CD4-positive, CD25-positive, alpha-beta regulatory T cell (primary cell): ENCODE measurements at regions not wholly inside any gene's neighbourhood (a gene's known extent, or its start where the extent isn't known, plus 50 kb on each side); places are given as distances from the start of the nearest gene placed in this dataset.
"Not testable (repeated sequence)": the region's sequence is repeated elsewhere in the genome, so short reads cannot be mapped to it uniquely, and the experiment has no call there.

Experiments
- ATAC-seq, 2 donors: fragments of 150-1000 bp; cut with Tn5 transposase; one replicate each; pipeline ENCODE4 v1.10.0; 2021; ENCODE audit warnings: low read depth in 2 of 2, moderate number of reproducible peaks in 2 of 2, moderate library complexity in 1 of 2
- DNase-seq, 3 donors: peaks; one replicate each; pipeline versions ENCODE4 v3.0.0 to v3.0.0-alpha.2; 2012 to 2022; ENCODE audit warnings: mixed read lengths in 1 of 3
- H3K27ac ChIP-seq: one replicate; pipeline ENCODE4 v1.7.0; 2013; ENCODE audit warnings: mild to moderate bottlenecking, low read length; ENCODE audit not compliant: insufficient read depth, poor library complexity, severe bottlenecking
- H3K27me3 ChIP-seq: one replicate; pipeline ENCODE4 v1.7.0; 2013; ENCODE audit warnings: low read length; ENCODE audit not compliant: control insufficient read depth, insufficient read depth
- H3K36me3 ChIP-seq: one replicate; pipeline ENCODE4 v1.7.0; 2013; ENCODE audit warnings: mild to moderate bottlenecking, low read length, moderate library complexity; ENCODE audit not compliant: control insufficient read depth, insufficient read depth
- H3K4me1 ChIP-seq: 2 replicates; pipeline ENCODE4 v1.7.0; 2013; ENCODE audit warnings: mild to moderate bottlenecking, low read length; ENCODE audit not compliant: insufficient read depth, control insufficient read depth, poor library complexity, severe bottlenecking
- H3K4me3 ChIP-seq: one replicate; pipeline ENCODE4 v1.7.0; 2013; ENCODE audit warnings: low read depth, mild to moderate bottlenecking, low read length, moderate library complexity
- H3K9me3 ChIP-seq, 2 experiments: 1 replicate in 1 of 2; 2 replicates in 1 of 2; pipeline ENCODE4 v1.7.0; 2013; ENCODE audit warnings: low read length in 2 of 2, mild to moderate bottlenecking in 1 of 2, moderate library complexity in 1 of 2; ENCODE audit not compliant: control insufficient read depth in 2 of 2
- H3K27ac Mint-ChIP-seq, 3 donors: one replicate each; pipeline ENCODE4 v1.8.0; 2020 to 2022; ENCODE audit warnings: mild to moderate bottlenecking in 3 of 3, mixed read lengths in 3 of 3, moderate library complexity in 2 of 3
- H3K27me3 Mint-ChIP-seq: one replicate; pipeline ENCODE4 v1.8.0; 2022; ENCODE audit warnings: mild to moderate bottlenecking, mixed read lengths
- H3K36me3 Mint-ChIP-seq: one replicate; pipeline ENCODE4 v1.8.0; 2020; ENCODE audit warnings: mixed read lengths
- H3K4me1 Mint-ChIP-seq, 4 donors: one replicate each; pipeline ENCODE4 v1.8.0; 2020 to 2022; ENCODE audit warnings: mixed read lengths in 4 of 4, mild to moderate bottlenecking in 1 of 4
- H3K4me3 Mint-ChIP-seq, 4 donors: one replicate each; pipeline ENCODE4 v1.8.0; 2020 to 2022; ENCODE audit warnings: mild to moderate bottlenecking in 4 of 4, mixed read lengths in 4 of 4, moderate library complexity in 3 of 4
- H3K9me3 Mint-ChIP-seq, 7 donors: one replicate each; pipeline ENCODE4 v1.8.0; 2020 to 2022; ENCODE audit warnings: mixed read lengths in 7 of 7, mild to moderate bottlenecking in 3 of 7, moderate library complexity in 2 of 7

DNA sequence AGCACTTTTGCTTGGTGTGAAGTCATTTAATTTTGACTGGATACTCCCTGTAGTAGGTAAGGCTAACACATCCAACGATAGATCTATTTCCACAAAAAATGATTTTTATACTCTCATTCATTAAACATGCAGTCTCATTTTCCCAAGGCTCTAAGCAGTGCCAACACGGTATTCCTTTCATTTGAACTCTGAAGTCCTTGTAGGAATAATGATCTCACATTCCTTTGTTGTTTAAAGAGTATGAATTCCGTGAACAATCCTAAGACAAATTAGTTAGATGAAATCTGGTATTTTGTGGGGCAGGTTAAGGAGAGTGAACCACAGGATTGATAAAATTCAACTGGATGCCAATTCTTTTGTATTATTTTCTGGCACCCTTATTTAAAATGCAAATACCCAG, 66.6 kb downstream of the LACC1 start:
- Histone ChIP-seq H3K9me3 (no peaks in the 10 kb centered on the region), H3K36me3 (no peaks in the 10 kb centered on the region), H3K27me3 (peaks cover 3% of the 10 kb centered on the region), H3K27ac (no peak overlapping the region), H3K4me3 (no peak overlapping the region), H3K4me1 (no peaks in the 10 kb centered on the region)
- no peak overlapping the region for H3K4me3 Mint-ChIP-seq
- H3K9me3 Mint-ChIP-seq: peaks cover 0 to 5% (median 1%) of the 10 kb centered on the region in 7 donors
- ATAC-seq (no peak), DNase-seq (no peak)
- no peaks in the 10 kb centered on the region for H3K4me1 Mint-ChIP-seq
- no peaks in the 10 kb centered on the region for H3K36me3 Mint-ChIP-seq
- H3K27ac Mint-ChIP-seq: no peak overlapping the region
- H3K27me3 Mint-ChIP-seq: peaks cover 7% of the 10 kb centered on the region

DNA sequence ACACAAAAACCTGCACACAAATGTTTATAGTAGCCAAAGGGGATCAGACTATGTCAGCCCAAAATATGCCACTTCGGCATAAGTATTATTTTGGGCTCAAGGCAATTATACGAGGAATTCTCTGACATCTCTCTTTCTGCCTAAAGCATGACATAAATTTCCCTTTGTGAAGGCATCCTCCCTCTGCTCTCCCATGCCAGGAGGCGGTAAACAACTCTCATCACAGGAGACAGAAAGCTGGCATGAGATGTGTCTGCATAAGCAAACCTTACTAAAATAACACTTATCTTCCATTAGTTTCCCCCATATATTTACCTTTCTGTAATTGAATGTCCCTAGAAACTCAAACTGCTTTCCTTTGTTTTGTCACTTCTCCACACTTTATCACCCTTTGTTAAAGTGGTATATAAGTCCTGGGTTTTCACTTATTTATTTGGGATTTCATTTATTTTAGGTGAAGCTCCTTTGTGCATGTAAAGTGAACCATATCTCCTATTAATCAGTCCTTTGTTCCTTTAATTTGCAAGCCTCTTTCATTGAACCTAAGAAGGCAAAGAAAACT, 68.3 kb downstream of the LACC1 start:
- ATAC-seq (no peak), DNase-seq (no peak)
- Mint-ChIP-seq H3K4me1 (no peaks in the 10 kb centered on the region), H3K4me3 (no peak overlapping the region), H3K27ac (no peak overlapping the region), H3K27me3 (peaks cover 8% of the 10 kb centered on the region), H3K36me3 (no peaks in the 10 kb centered on the region), H3K9me3 (peaks cover 0 to 5% (median 1%) of the 10 kb centered on the region in 7 donors)
- Histone ChIP-seq H3K36me3 (no peaks in the 10 kb centered on the region), H3K9me3 (no peaks in the 10 kb centered on the region), H3K4me1 (no peaks in the 10 kb centered on the region), H3K27me3 (peaks cover 2% of the 10 kb centered on the region), H3K4me3 (no peak overlapping the region), H3K27ac (no peak overlapping the region)

DNA sequence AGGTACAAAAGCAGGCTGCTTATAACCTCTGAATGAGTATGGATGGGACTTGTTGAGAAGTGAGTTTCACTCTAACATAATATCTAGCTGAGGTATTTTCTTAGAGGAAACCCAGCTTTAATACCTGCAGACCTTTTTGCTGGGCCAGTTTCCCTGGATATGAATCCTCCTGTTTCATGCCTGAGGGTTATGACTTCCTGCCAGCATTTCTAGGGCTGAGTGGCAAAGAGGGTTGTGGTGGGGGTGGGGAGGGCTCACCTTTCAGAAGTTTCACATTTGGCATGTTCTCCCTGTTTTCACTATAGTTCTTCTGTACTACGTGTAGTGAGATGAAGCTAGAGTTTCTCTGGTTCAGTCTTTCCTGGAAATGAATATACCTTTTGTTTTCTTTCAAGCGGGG, 73.7 kb downstream of the LACC1 start:
- H3K27ac ChIP-seq: no peak overlapping the region
- no peaks in the 10 kb centered on the region for H3K36me3 ChIP-seq
- H3K27me3 ChIP-seq: no peaks in the 10 kb centered on the region
- Mint-ChIP-seq H3K27me3 (peaks cover 23% of the 10 kb centered on the region), H3K9me3 (peaks cover 0 to 1% (median 0%) of the 10 kb centered on the region in 7 donors), H3K27ac (peak overlapping the region in 1 of 3 donors; percentile 57), H3K4me3 (no peak overlapping the region), H3K4me1 (no peaks in the 10 kb centered on the region), H3K36me3 (no peaks in the 10 kb centered on the region)
- H3K4me1 ChIP-seq: no peaks in the 10 kb centered on the region
- no peak overlapping the region for H3K4me3 ChIP-seq
- no peak for ATAC-seq
- no peak for DNase-seq
- no peaks in the 10 kb centered on the region for H3K9me3 ChIP-seq

DNA sequence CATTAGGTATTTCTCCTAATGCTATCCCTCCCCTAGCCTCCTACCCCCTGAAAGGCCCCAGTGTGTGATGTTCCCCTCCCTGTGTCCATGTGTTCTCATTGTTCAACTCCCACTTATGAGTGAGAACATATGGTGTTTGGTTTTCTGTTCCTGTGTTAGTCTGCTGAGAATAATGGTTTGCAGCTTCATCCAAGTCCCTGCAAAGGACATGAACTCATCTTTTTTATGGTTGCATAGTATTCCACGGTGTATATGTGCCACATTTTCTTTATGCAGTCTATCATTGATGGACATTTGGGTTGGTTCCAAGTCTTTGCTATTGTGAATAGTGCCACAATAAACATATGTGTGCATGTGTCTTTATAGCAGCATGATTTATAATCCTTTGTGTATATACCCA, 77.3 kb downstream of the LACC1 start:
- H3K36me3 Mint-ChIP-seq, H3K4me3 Mint-ChIP-seq, H3K27ac Mint-ChIP-seq, H3K36me3 ChIP-seq, H3K4me1 ChIP-seq, ATAC-seq, DNase-seq, H3K9me3 Mint-ChIP-seq, H3K4me1 Mint-ChIP-seq, H3K27me3 ChIP-seq, H3K9me3 ChIP-seq, H3K27ac ChIP-seq, H3K4me3 ChIP-seq: not testable (repeated sequence)
- peaks cover 31% of the 10 kb centered on the region for H3K27me3 Mint-ChIP-seq

DNA sequence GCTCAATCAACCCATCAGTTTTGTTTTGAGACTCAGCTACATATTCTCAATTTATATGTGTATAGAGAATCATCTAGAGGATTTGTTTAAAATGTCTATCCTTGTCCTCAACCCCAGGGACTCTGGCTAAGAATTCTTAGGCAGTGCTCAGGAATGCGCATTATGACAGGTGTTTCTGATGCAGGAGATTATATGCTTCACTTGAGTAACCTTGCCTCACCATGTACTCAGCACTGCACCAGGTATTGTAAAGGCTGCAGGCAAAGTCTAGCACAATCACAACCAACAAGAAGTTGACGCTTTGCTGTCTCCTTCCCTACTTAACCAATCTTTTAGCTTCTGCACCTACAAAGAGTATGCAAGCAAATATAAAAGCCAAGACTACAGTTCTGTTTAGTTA, 79.6 kb downstream of the LACC1 start:
- peaks cover 20% of the 10 kb centered on the region for H3K27me3 Mint-ChIP-seq

DNA sequence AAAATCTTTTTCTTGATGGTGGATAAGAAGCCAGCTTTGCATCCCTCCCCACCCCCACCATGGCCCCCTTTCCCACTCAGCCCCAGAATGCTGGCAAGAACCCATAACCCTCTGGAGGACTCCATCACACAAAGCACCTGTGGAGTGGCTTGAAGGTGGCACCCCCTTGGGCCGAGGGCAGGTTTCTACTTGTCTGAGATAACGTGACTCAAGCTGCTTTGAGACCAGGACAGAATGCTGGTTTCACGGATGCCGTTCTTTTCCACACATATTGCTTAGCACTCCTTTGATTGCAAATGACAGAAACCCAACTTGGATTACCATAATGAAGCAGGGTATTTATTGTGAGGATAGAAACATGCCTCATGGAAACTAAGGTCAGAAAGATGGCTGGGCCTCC, 82.2 kb downstream of the LACC1 start:
- no peak overlapping the region for H3K4me3 ChIP-seq
- no peak overlapping the region for H3K27ac ChIP-seq
- Mint-ChIP-seq H3K9me3 (no peaks in the 10 kb centered on the region), H3K27me3 (peaks cover 10% of the 10 kb centered on the region), H3K4me1 (no peaks in the 10 kb centered on the region), H3K36me3 (no peaks in the 10 kb centered on the region), H3K4me3 (no peak overlapping the region), H3K27ac (no peak overlapping the region)
- DNase-seq: no peak
- H3K9me3 ChIP-seq: no peaks in the 10 kb centered on the region
- no peaks in the 10 kb centered on the region for H3K27me3 ChIP-seq
- H3K36me3 ChIP-seq: no peaks in the 10 kb centered on the region
- ATAC-seq: no peak
- no peaks in the 10 kb centered on the region for H3K4me1 ChIP-seq

More for the DNA sequence above, 79.6 kb downstream of the LACC1 start:
- H3K27ac ChIP-seq: no peak overlapping the region
- Mint-ChIP-seq H3K9me3 (no peaks in the 10 kb centered on the region), H3K27ac (no peak overlapping the region), H3K4me1 (no peaks in the 10 kb centered on the region), H3K36me3 (no peaks in the 10 kb centered on the region), H3K4me3 (no peak overlapping the region)
- H3K36me3 ChIP-seq: no peaks in the 10 kb centered on the region
- H3K9me3 ChIP-seq: no peaks in the 10 kb centered on the region
- no peak overlapping the region for H3K4me3 ChIP-seq
- H3K4me1 ChIP-seq: no peaks in the 10 kb centered on the region
- DNase-seq: no peak
- H3K27me3 ChIP-seq: no peaks in the 10 kb centered on the region
- no peak for ATAC-seq

DNA sequence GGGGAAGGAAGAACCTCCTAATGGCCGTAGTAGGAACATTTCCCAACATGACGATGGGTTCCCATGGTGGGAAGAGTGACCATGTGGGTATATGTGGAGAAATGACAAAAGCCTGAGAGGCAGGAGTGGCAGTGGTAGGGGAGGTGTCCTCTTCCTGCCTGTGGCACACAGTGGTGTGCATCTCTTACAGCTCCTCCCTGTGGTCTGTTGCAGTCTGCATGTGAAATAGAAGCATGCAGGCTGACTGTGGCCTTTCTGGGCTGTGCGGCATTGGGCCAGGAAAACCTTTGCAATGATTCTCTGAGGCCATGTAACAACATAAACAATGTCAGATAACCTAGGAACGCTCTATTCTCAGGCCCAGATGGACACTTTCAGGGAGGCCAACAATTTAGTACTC, 84.0 kb downstream of the LACC1 start:
- Mint-ChIP-seq H3K27me3 (peaks cover 8% of the 10 kb centered on the region), H3K9me3 (no peaks in the 10 kb centered on the region), H3K27ac (no peak overlapping the region), H3K36me3 (no peaks in the 10 kb centered on the region), H3K4me3 (no peak overlapping the region), H3K4me1 (no peaks in the 10 kb centered on the region)
- no peak overlapping the region for H3K4me3 ChIP-seq
- no peak for DNase-seq
- no peaks in the 10 kb centered on the region for H3K36me3 ChIP-seq
- peak in 1 of 2 donors; percentile 31 for ATAC-seq
- no peaks in the 10 kb centered on the region for H3K4me1 ChIP-seq
- no peaks in the 10 kb centered on the region for H3K27me3 ChIP-seq
- H3K9me3 ChIP-seq: no peaks in the 10 kb centered on the region
- no peak overlapping the region for H3K27ac ChIP-seq

DNA sequence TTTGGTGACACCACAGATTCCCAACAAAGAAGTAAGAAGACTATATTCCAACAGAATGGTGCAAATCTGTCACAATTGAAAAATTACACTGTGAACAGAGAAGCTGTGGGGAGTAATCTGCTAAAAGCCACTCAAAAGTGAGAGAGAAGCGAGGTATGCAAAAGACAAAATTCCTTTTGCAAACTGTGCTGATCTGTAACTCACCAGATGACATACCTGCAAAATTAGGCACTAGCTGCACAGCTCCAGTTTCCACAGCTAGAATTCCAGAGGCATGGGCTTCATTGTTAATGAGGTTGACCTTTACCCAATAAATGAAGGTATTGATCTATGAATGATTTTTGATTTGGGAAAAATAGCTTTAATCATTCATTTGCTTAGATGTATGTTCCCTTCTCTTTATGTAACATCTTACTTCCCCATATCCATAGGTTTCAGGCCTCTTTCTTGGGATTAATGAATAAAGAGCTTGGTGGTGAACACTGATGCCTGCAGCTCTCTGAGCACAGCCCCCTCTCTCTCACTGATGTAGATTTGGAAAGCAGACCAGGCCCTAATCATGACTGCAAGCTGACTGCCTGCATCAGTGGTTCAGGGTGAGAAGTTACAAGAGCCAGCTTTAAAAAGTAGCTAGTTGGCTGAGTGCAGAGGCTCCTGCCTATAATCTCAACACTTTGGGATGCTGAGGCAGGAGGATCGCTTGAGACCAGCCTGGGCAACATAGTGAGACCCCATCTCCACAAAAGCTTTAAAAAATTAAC, 85.2 kb downstream of the LACC1 start:
- DNase-seq: no peak
- H3K4me1 Mint-ChIP-seq: no peaks in the 10 kb centered on the region

More for the DNA sequence above, 85.2 kb downstream of the LACC1 start:
- Mint-ChIP-seq H3K27me3 (no peaks in the 10 kb centered on the region), H3K36me3 (no peaks in the 10 kb centered on the region), H3K27ac (no peak overlapping the region), H3K4me3 (no peak overlapping the region), H3K9me3 (peaks cover 0 to 1% (median 0%) of the 10 kb centered on the region in 7 donors)
- Histone ChIP-seq H3K4me1 (no peaks in the 10 kb centered on the region), H3K4me3 (no peak overlapping the region), H3K27ac (no peak overlapping the region), H3K9me3 (no peaks in the 10 kb centered on the region), H3K27me3 (no peaks in the 10 kb centered on the region), H3K36me3 (no peaks in the 10 kb centered on the region)
- no peak for ATAC-seq
